ENCODE measurements at regions not wholly inside any gene's neighbourhood (a gene's known extent, or its start where the extent isn't known, plus 50 kb on each side); places are given as distances from the start of the nearest gene placed in this dataset.

GRCh38 chr1:234962340-234962989 lies 166.2 kb downstream of the TOMM20 start:
- DNase-seq (ENCODE audit: low spot score in 2 of 2): peak; percentile 59 to 89
- H3K4me3 ChIP-seq (ENCODE audit: low read depth, poor library complexity, severe bottlenecking): no peak overlapping the region
- intact Hi-C loops (cut with DNase I; ENCODE audit: low total_unique reads): no loop called here
- TF ChIP-seq POLR2A (IDR thresholded peaks at IDR 0.05): no peak
- TF ChIP-seq CTCF (IDR thresholded peaks at IDR 0.05): no peak
- 64 to 66% methylated on average over 9 of the region's 9 CpGs for WGBS, 2 donors

GRCh38 chr1:234961456-234962339 lies 166.9 kb downstream of the TOMM20 start:
- TF ChIP-seq POLR2A (IDR thresholded peaks at IDR 0.05) (no peak), CTCF (IDR thresholded peaks at IDR 0.05) (no peak)
- H3K4me3 ChIP-seq (ENCODE audit: low read depth, poor library complexity, severe bottlenecking): no peak overlapping the region
- peak in 1 of 2 donors; percentile 76 for DNase-seq (ENCODE audit: low spot score in 2 of 2)
- intact Hi-C loops (cut with DNase I; ENCODE audit: low total_unique reads): no loop called here
- 57 to 70% methylated on average over 9 of the region's 9 CpGs for WGBS, 2 donors

- peak in 1 of 2 donors; percentile 82 for DNase-seq (ENCODE audit: low spot score in 2 of 2)
- WGBS, 2 donors: 63 to 75% methylated on average over 17 of the region's 17 CpGs
- intact Hi-C loops (cut with DNase I; ENCODE audit: low total_unique reads): no loop called here
- H3K4me3 ChIP-seq (ENCODE audit: low read depth, poor library complexity, severe bottlenecking): no peak overlapping the region
- TF ChIP-seq POLR2A (IDR thresholded peaks at IDR 0.05): no peak
- no peak for TF ChIP-seq CTCF (IDR thresholded peaks at IDR 0.05)
Observed at GRCh38 chr1:234960722-234961455, 167.7 kb downstream of the TOMM20 start.

GRCh38 chr1:234958706-234959657 lies 169.7 kb downstream of the TOMM20 start:
- intact Hi-C loops (cut with DNase I; ENCODE audit: low total_unique reads): no loop called here

More at GRCh38 chr1:234958706-234959657, 169.7 kb downstream of the TOMM20 start:
- peak in 1 of 2 donors; percentile 68 for DNase-seq (ENCODE audit: low spot score in 2 of 2)
- no peak for TF ChIP-seq POLR2A (IDR thresholded peaks at IDR 0.05)
- TF ChIP-seq CTCF (IDR thresholded peaks at IDR 0.05): no peak
- 86% methylated on average over 21 of the region's 21 CpGs for WGBS, 2 donors
- no peak overlapping the region for H3K4me3 ChIP-seq (ENCODE audit: low read depth, poor library complexity, severe bottlenecking)
